Mononuclear cell (primary cell): ENCODE measurements at regions not wholly inside any gene's neighbourhood (a gene's known extent, or its start where the extent isn't known, plus 50 kb on each side); places are given as distances from the start of the nearest gene placed in this dataset.

Source experiments
- H3K27me3 ChIP-seq: 2 replicates; pipeline ENCODE4 v1.6.0; 2011; ENCODE audit warnings: low read length, control low read depth; ENCODE audit not compliant: insufficient read depth
- H3K4me1 ChIP-seq: 2 replicates; pipeline ENCODE4 v1.5.1; 2011; ENCODE audit warnings: mild to moderate bottlenecking, low read length, control low read depth; ENCODE audit not compliant: insufficient read depth
- H3K4me3 ChIP-seq: 2 replicates; pipeline ENCODE4 v1.5.1; 2011; ENCODE audit warnings: mild to moderate bottlenecking, low read length, moderate library complexity
- H3K9me3 ChIP-seq: 2 replicates; pipeline ENCODE4 v1.5.1; 2011; ENCODE audit warnings: low read depth, mild to moderate bottlenecking, control low read depth, low read length

DNA sequence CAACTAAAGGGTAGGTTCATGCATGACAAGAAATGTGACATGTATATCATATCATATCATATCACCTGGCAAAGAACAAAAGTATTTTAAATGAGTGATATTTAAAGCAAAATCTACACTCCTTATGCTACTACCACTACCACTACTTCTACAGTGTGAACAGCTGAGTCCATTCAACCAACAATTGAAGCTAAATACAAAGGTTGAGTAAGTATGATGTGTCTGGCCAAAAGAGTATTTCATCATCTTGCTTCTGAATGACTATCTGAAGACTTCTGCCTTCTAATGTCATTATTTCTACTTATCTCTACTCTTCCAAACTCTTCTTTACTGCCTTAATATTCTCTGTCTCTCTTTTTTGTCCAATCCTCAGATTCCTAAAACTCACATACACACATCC, 292.6 kb upstream of the CAND1 start:
- H3K4me1 ChIP-seq, result no peaks in the 10 kb centered on the region
- H3K27me3 ChIP-seq, result no peaks in the 10 kb centered on the region
- H3K9me3 ChIP-seq, result no peaks in the 10 kb centered on the region

DNA sequence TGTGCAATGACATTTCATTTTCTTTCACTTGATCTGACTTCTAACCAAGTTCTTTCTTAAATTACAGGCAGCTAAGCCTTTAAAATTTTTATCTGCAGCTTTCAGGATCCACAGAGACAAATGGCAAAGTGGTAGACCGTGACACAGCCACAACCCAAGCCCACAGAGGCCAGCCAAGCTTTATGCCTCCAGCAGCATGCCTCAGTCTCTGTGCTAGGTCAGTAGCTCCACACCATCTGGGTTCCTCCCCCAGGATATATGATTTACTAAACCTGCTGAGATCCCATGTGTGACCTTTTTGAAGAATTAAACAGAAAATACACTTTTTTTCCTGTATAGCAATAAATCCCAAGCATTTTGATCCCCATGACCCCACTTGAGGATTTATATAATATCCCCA, 290.4 kb upstream of the CAND1 start:
- H3K27me3 ChIP-seq, result no peaks in the 10 kb centered on the region
- H3K4me3 ChIP-seq, result no peak overlapping the region
- no peaks in the 10 kb centered on the region for H3K4me1 ChIP-seq
- H3K9me3 ChIP-seq, result no peaks in the 10 kb centered on the region

More for the DNA sequence above, 292.6 kb upstream of the CAND1 start:
- no peak overlapping the region for H3K4me3 ChIP-seq

GRCh38 chr12:66979251-66979650, 289.9 kb upstream of the CAND1 start:
- no peaks in the 10 kb centered on the region for H3K27me3 ChIP-seq
- no peaks in the 10 kb centered on the region for H3K4me1 ChIP-seq
- no peaks in the 10 kb centered on the region for H3K9me3 ChIP-seq
- no peak overlapping the region for H3K4me3 ChIP-seq

DNA sequence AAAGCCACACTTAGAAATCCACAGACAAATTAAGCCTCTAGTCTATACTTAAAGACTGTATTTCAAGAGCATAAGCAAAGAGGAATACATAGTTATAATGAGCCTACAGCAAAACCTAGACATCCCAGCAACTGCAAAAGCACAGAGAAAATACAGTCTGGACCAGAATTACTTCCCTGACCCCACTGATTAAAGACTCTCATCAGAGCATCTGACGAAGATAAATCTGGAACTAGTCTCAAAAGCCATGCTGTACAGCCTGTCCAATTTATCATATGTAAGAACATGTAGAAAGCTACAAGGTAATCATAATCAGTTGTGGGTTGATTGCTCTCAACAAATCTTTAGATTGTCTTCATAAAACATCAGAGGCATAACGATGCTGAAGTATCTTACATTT, 285.1 kb upstream of the CAND1 start:
- Histone ChIP-seq H3K9me3 (no peaks in the 10 kb centered on the region), H3K27me3 (no peaks in the 10 kb centered on the region), H3K4me3 (no peak overlapping the region), H3K4me1 (no peaks in the 10 kb centered on the region)

- H3K4me3 ChIP-seq, result no peak overlapping the region
- no peaks in the 10 kb centered on the region for H3K4me1 ChIP-seq
- no peaks in the 10 kb centered on the region for H3K27me3 ChIP-seq
- no peaks in the 10 kb centered on the region for H3K9me3 ChIP-seq
Measured at GRCh38 chr12:66984962-66985361, 284.2 kb upstream of the CAND1 start.

GRCh38 chr12:66999141-66999540, 270.0 kb upstream of the CAND1 start:
- H3K4me1 ChIP-seq, result no peaks in the 10 kb centered on the region

GRCh38 chr12:67001251-67001650, 267.9 kb upstream of the CAND1 start:
- Histone ChIP-seq H3K4me3 (no peak overlapping the region), H3K4me1 (no peaks in the 10 kb centered on the region), H3K9me3 (no peaks in the 10 kb centered on the region), H3K27me3 (peaks cover 2% of the 10 kb centered on the region)

More at GRCh38 chr12:66999141-66999540, 270.0 kb upstream of the CAND1 start:
- H3K4me3 ChIP-seq, result no peak overlapping the region
- H3K9me3 ChIP-seq, result no peaks in the 10 kb centered on the region
- peaks cover 2% of the 10 kb centered on the region for H3K27me3 ChIP-seq

DNA sequence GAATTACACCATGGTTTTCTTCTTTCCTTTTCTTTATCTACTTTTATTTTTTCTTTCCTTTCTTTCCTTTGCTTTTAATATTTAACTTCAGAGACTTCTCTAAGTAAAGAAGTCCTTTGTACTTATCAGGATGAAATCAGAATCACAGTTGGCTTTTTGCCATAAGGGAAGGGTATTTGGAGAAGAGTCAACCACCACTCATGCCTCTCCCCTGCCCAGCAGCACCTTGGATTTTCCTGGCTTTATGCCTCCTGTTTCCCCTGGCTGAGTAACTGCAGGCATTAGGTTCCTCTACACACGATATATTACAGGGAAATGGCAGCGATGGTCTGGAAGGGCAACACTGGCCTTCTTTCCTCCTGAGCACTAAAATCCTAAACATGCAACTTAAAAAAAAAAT, 266.4 kb upstream of the CAND1 start:
- Histone ChIP-seq H3K4me1 (no peaks in the 10 kb centered on the region), H3K27me3 (peaks cover 2% of the 10 kb centered on the region), H3K4me3 (no peak overlapping the region), H3K9me3 (no peaks in the 10 kb centered on the region)

- Histone ChIP-seq H3K4me3 (no peak overlapping the region), H3K9me3 (no peaks in the 10 kb centered on the region), H3K27me3 (peaks cover 2% of the 10 kb centered on the region), H3K4me1 (no peaks in the 10 kb centered on the region)
Measured at GRCh38 chr12:67006610-67007009, 262.5 kb upstream of the CAND1 start.

GRCh38 chr12:67014642-67015041, 254.5 kb upstream of the CAND1 start:
- Histone ChIP-seq H3K4me3 (no peak overlapping the region), H3K9me3 (no peaks in the 10 kb centered on the region), H3K27me3 (no peaks in the 10 kb centered on the region), H3K4me1 (no peaks in the 10 kb centered on the region)

DNA sequence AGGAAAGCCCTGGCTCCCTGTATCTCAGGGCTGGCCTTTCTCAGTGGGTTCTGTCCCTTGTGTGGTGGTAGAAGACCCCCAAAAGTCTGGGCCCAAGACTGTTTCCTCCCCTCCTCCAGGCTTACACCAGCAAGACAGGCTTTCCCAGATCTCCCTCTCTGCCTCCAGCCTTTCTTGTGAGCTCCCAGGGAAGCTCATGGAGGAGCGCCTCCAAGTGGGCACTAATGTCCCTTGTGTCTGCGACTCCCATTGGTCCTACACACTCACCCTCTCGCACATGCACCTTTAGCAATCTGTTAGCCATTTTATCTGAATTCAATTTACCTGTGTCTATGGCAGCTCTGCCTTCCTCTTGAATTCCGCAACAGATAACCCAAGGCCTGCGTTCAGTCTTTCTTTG, 251.1 kb upstream of the CAND1 start:
- Histone ChIP-seq H3K4me3 (no peak overlapping the region), H3K9me3 (no peaks in the 10 kb centered on the region), H3K27me3 (no peaks in the 10 kb centered on the region), H3K4me1 (no peaks in the 10 kb centered on the region)

DNA sequence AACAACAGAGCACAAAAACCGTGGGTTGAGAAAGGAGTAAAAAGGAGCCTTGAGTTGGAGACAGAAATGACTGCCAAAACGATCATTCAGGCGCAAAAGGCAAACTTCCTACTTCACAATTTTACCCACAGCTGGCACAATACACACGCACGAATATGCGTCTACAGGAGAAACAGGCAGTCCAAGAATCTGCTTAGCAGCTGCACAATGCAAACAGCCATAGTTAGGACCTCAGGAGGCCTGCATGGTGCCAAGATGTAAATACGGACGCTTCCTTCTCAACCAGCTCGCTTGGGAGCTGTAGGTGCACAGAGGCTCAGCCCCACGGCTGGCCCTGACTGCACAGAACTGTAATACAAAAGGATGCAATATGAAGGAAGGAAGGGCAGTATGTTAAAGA, 250.1 kb upstream of the CAND1 start:
- H3K27me3 ChIP-seq, result peaks cover 3% of the 10 kb centered on the region
- H3K9me3 ChIP-seq, result no peaks in the 10 kb centered on the region
- no peak overlapping the region for H3K4me3 ChIP-seq
- H3K4me1 ChIP-seq, result no peaks in the 10 kb centered on the region

DNA sequence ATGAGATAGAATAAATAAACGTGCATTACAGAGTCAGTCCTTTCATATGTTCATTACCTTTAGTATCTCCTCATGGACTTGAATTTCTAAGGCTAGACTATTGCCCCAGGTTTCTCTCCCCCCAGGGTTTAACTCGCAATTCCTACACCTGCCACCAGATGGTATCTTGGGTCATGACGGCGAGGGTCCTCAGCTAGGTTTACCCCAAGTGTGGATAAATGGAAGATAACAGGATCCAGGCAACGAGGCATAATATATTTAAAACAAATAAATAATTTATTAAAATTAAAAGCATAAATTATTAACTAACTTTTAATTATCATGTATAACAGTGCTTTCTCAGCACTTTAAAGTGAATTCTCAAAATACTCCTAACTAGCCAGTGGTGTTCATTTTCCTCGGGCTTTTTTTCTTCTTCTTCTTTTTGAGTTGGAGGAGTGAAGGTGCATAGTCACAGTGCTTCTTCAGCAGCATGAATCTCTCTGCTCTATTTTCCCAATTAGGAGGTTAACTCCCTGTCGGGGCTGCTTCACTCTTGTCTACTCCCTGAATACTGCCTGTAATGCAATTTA, 243.5 kb upstream of the CAND1 start:
- peaks cover 3% of the 10 kb centered on the region for H3K27me3 ChIP-seq
- H3K9me3 ChIP-seq, result no peaks in the 10 kb centered on the region
- no peak overlapping the region for H3K4me3 ChIP-seq
- H3K4me1 ChIP-seq, result no peaks in the 10 kb centered on the region

DNA sequence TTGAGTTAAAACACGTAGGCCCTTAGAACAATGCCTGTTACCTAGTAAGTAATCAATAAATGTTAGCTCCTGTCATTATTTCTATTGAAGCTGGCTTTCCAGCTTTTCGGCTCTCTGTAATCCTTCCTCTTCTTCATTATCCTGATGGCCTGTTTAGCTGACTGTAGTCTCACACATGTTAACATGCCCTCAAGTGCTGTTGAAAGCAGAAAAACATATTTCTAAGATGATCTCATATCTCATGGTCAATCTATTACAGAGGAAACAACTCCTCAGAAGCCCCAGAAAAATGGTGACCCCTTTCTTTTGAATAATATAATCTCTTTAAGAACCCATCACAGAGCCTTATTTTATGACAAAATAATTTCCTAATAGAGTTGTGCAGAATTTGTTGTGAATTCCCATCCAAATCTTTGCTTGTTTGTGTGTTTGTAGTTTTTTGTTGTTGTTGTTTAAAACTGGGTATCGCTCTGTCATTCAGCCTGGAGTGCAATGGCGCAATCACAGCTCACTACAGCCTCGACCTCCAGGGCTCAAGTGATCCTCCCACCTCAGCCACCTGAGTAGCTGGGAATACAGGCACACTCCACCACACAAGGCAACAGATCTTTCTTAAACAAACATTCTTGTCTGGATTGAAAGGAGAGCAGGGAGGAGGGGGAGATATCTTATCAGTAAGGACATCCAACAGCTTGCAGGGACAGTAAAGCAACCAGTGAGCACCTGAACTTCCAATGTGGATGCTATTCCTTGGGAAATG, 242.5 kb upstream of the CAND1 start:
- Histone ChIP-seq H3K4me1 (no peaks in the 10 kb centered on the region), H3K27me3 (peaks cover 3% of the 10 kb centered on the region), H3K9me3 (no peaks in the 10 kb centered on the region), H3K4me3 (no peak overlapping the region)

- H3K9me3 ChIP-seq, result no peaks in the 10 kb centered on the region
- no peaks in the 10 kb centered on the region for H3K4me1 ChIP-seq
- H3K27me3 ChIP-seq, result peaks cover under 1% of the 10 kb centered on the region
- no peak overlapping the region for H3K4me3 ChIP-seq
Measured at GRCh38 chr12:67028529-67028928, 240.6 kb upstream of the CAND1 start.
